ENCODE measurements at regions not wholly inside any gene's neighbourhood (a gene's known extent, or its start where the extent isn't known, plus 50 kb on each side); places are given as distances from the start of the nearest gene placed in this dataset.
"Not testable (repeated sequence)": the region's sequence is repeated elsewhere in the genome, so short reads cannot be mapped to it uniquely, and the experiment has no call there.

GRCh38 chr3:6680119-6680806, 180.7 kb upstream of the GRM7 start:
- ChIA-PET POLR2A (no interaction called here), CTCF (no interaction called here)

GRCh38 chr3:6697285-6697684, 163.6 kb upstream of the GRM7 start:
- CTCF ChIA-PET = no interaction called here

GRCh38 chr3:6697722-6698121, 163.2 kb upstream of the GRM7 start:
- ChIA-PET POLR2A (no interaction called here), CTCF (no interaction called here)

More at GRCh38 chr3:6697285-6697684, 163.6 kb upstream of the GRM7 start:
- POLR2A ChIA-PET = no interaction called here

- CTCF ChIA-PET, POLR2A ChIA-PET: not testable (repeated sequence)
Observed at GRCh38 chr3:6704817-6705216, 156.1 kb upstream of the GRM7 start.

GRCh38 chr3:6706777-6707176, 154.1 kb upstream of the GRM7 start:
- CTCF ChIA-PET = no interaction called here
- POLR2A ChIA-PET = no interaction called here

- POLR2A ChIA-PET = no interaction called here
Observed at GRCh38 chr3:6709178-6709577, 151.7 kb upstream of the GRM7 start.

GRCh38 chr3:6714962-6715361, 146.0 kb upstream of the GRM7 start:
- ChIA-PET CTCF (no interaction called here), POLR2A (no interaction called here)

More at GRCh38 chr3:6709178-6709577, 151.7 kb upstream of the GRM7 start:
- CTCF ChIA-PET = no interaction called here

- ChIA-PET CTCF (no interaction called here), POLR2A (no interaction called here)
Observed at GRCh38 chr3:6716420-6716819, 144.5 kb upstream of the GRM7 start.

GRCh38 chr3:6717026-6717943, 143.6 kb upstream of the GRM7 start:
- POLR2A ChIA-PET = no interaction called here
- CTCF ChIA-PET = no interaction called here

GRCh38 chr3:6719999-6720398, 140.9 kb upstream of the GRM7 start:
- CTCF ChIA-PET = no interaction called here
- POLR2A ChIA-PET = no interaction called here

GRCh38 chr3:6721491-6721890, 139.4 kb upstream of the GRM7 start:
- POLR2A ChIA-PET = no interaction called here
- CTCF ChIA-PET = no interaction called here

- CTCF ChIA-PET = no interaction called here
- POLR2A ChIA-PET = no interaction called here
Observed at GRCh38 chr3:6723205-6723604, 137.7 kb upstream of the GRM7 start.

- ChIA-PET CTCF (no interaction called here), POLR2A (no interaction called here)
Observed at GRCh38 chr3:6726811-6727210, 134.1 kb upstream of the GRM7 start.

GRCh38 chr3:6732807-6733206, 128.1 kb upstream of the GRM7 start:
- CTCF ChIA-PET = interaction anchor here (0.6 kb wide), 1 partner anchor 543 kb away, joined by 3 read pairs; no protein-coding TSS in a partner anchor
- POLR2A ChIA-PET = no interaction called here

GRCh38 chr3:6733699-6734394, 127.1 kb upstream of the GRM7 start:
- ChIA-PET POLR2A (no interaction called here), CTCF (no interaction called here)

- CTCF ChIA-PET = no interaction called here
Observed at GRCh38 chr3:6734395-6734746, 126.5 kb upstream of the GRM7 start.

GRCh38 chr3:6736836-6737629, 123.9 kb upstream of the GRM7 start:
- ChIA-PET CTCF (no interaction called here), POLR2A (no interaction called here)

More at GRCh38 chr3:6734395-6734746, 126.5 kb upstream of the GRM7 start:
- POLR2A ChIA-PET = no interaction called here

- ChIA-PET POLR2A (no interaction called here), CTCF (no interaction called here)
Observed at GRCh38 chr3:6737630-6738029, 123.3 kb upstream of the GRM7 start.

- CTCF ChIA-PET = no interaction called here
- POLR2A ChIA-PET = no interaction called here
Observed at GRCh38 chr3:6739288-6739687, 121.6 kb upstream of the GRM7 start.

- ChIA-PET CTCF (no interaction called here), POLR2A (no interaction called here)
Observed at GRCh38 chr3:6743067-6743720, 117.7 kb upstream of the GRM7 start.

Data from activated CD8-positive, alpha-beta memory T cell treated with anti-CD3 and anti-CD28 coated beads for 36 hours (primary cell).